Neural cell (in vitro differentiated cells): ENCODE measurements at regions not wholly inside any gene's neighbourhood (a gene's known extent, or its start where the extent isn't known, plus 50 kb on each side); places are given as distances from the start of the nearest gene placed in this dataset.

Experiments used
- EP300 ChIP-seq: fragments of 450-650 bp; conservative IDR thresholded peaks from 2 replicates; pipeline ENCODE4 v1.6.1; 2014; ENCODE audit warnings: antibody characterized with exemption, mild to moderate bottlenecking, moderate library complexity; ENCODE audit not compliant: poor library complexity, severe bottlenecking
- POLR2AphosphoS5 ChIP-seq: IDR thresholded peaks from 2 replicates; pipeline ENCODE4 v1.6.1; 2012
- RAD21 ChIP-seq: fragments of 450-650 bp; conservative IDR thresholded peaks from 2 replicates; pipeline ENCODE4 v1.6.1; 2014; ENCODE audit warnings: antibody characterized with exemption, mild to moderate bottlenecking, moderate library complexity
- SMC3 ChIP-seq: fragments of 450-650 bp; conservative IDR thresholded peaks from 2 replicates; pipeline ENCODE4 v1.6.1; 2014; ENCODE audit warnings: antibody characterized with exemption, mild to moderate bottlenecking, moderate library complexity; ENCODE audit not compliant: poor library complexity
- TF ChIP-seq, protein P1 (sequence below): fragments of 450-650 bp; IDR thresholded peaks from 2 replicates; pipeline ENCODE4 v1.5.1; 2014; ENCODE audit warnings: antibody characterized with exemption, mild to moderate bottlenecking, moderate library complexity; ENCODE audit not compliant: poor library complexity, severe bottlenecking
- TF ChIP-seq, protein P2 (sequence below): IDR thresholded peaks from 2 replicates; pipeline ENCODE4 v1.6.1; 2012; ENCODE audit warnings: borderline replicate concordance

DNA sequence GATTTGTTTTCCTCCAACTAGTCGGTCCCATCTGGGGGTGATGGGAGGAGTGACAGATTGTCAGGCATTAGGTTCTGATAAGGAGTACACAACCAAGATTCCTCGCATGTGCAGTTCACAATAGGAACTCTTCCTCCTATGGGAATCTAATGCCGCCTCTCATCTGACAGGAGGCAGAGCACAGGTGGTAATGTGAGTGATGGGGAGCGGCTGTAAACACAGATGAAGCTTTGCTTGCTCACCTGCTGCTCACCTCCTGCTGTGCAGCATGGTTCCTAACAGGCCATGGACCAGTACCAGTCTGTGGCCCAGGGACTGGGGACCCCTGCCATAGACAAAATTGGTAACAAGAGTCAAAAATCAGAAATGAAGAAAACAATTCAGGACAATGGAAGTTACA is 173.3 kb upstream of the HMHB1 start:
- TF ChIP-seq, protein P1, sequence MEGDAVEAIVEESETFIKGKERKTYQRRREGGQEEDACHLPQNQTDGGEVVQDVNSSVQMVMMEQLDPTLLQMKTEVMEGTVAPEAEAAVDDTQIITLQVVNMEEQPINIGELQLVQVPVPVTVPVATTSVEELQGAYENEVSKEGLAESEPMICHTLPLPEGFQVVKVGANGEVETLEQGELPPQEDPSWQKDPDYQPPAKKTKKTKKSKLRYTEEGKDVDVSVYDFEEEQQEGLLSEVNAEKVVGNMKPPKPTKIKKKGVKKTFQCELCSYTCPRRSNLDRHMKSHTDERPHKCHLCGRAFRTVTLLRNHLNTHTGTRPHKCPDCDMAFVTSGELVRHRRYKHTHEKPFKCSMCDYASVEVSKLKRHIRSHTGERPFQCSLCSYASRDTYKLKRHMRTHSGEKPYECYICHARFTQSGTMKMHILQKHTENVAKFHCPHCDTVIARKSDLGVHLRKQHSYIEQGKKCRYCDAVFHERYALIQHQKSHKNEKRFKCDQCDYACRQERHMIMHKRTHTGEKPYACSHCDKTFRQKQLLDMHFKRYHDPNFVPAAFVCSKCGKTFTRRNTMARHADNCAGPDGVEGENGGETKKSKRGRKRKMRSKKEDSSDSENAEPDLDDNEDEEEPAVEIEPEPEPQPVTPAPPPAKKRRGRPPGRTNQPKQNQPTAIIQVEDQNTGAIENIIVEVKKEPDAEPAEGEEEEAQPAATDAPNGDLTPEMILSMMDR = no peak
- TF ChIP-seq, protein P2, sequence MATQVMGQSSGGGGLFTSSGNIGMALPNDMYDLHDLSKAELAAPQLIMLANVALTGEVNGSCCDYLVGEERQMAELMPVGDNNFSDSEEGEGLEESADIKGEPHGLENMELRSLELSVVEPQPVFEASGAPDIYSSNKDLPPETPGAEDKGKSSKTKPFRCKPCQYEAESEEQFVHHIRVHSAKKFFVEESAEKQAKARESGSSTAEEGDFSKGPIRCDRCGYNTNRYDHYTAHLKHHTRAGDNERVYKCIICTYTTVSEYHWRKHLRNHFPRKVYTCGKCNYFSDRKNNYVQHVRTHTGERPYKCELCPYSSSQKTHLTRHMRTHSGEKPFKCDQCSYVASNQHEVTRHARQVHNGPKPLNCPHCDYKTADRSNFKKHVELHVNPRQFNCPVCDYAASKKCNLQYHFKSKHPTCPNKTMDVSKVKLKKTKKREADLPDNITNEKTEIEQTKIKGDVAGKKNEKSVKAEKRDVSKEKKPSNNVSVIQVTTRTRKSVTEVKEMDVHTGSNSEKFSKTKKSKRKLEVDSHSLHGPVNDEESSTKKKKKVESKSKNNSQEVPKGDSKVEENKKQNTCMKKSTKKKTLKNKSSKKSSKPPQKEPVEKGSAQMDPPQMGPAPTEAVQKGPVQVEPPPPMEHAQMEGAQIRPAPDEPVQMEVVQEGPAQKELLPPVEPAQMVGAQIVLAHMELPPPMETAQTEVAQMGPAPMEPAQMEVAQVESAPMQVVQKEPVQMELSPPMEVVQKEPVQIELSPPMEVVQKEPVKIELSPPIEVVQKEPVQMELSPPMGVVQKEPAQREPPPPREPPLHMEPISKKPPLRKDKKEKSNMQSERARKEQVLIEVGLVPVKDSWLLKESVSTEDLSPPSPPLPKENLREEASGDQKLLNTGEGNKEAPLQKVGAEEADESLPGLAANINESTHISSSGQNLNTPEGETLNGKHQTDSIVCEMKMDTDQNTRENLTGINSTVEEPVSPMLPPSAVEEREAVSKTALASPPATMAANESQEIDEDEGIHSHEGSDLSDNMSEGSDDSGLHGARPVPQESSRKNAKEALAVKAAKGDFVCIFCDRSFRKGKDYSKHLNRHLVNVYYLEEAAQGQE = no peak
- TF ChIP-seq SMC3 (no peak), EP300 (no peak), POLR2AphosphoS5 (no peak), RAD21 (no peak)
